ENCODE measurements at regions not wholly inside any gene's neighbourhood (a gene's known extent, or its start where the extent isn't known, plus 50 kb on each side); places are given as distances from the start of the nearest gene placed in this dataset.

DNA sequence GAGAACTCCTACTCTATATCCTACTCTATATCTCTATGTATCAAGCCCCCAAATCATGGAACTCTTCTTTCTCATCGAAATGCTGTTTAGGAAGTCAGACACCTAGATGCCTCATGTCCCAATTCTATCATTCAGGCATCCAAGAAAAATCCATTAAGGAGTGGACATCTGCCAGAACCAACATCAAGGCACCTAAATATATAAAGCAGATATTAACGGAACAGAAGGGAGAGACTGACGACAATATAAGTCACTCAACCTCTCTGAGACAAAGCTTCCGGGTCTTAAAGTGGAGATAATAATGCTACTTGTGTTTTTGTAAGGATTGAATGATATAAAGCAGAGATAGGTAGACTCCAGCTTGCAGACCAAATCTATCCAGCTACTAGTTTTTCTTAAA lies 241.5 kb downstream of the NFATC2 start:
- no peak for TF ChIP-seq EZH2phosphoT487 (IDR thresholded peaks at IDR 0.05; ENCODE audit: low read depth)
- TF ChIP-seq, protein P1, sequence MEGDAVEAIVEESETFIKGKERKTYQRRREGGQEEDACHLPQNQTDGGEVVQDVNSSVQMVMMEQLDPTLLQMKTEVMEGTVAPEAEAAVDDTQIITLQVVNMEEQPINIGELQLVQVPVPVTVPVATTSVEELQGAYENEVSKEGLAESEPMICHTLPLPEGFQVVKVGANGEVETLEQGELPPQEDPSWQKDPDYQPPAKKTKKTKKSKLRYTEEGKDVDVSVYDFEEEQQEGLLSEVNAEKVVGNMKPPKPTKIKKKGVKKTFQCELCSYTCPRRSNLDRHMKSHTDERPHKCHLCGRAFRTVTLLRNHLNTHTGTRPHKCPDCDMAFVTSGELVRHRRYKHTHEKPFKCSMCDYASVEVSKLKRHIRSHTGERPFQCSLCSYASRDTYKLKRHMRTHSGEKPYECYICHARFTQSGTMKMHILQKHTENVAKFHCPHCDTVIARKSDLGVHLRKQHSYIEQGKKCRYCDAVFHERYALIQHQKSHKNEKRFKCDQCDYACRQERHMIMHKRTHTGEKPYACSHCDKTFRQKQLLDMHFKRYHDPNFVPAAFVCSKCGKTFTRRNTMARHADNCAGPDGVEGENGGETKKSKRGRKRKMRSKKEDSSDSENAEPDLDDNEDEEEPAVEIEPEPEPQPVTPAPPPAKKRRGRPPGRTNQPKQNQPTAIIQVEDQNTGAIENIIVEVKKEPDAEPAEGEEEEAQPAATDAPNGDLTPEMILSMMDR (IDR thresholded peaks at IDR 0.05; ENCODE audit: low read depth, low read length), result no peak
